SK-N-SH (cell line): ENCODE measurements at regions not wholly inside any gene's neighbourhood (a gene's known extent, or its start where the extent isn't known, plus 50 kb on each side); places are given as distances from the start of the nearest gene placed in this dataset.

Experiments
- CTCF ChIA-PET: fragments of 300-600, 350-600 bp; formaldehyde crosslinking; extraction: SDS; loops from one replicate; lab custom pipeline; 2021; lab: Yijun Ruan, JAX
- POLR2A ChIA-PET: fragments of 350-600 bp; sonication (Branson Sonifier 250); formaldehyde crosslinking; extraction: SDS; loops from one replicate; lab custom pipeline; 2020; ENCODE audit warnings: antibody characterized with exemption, inconsistent platforms; lab: Yijun Ruan, JAX
- DNase-seq: peaks from one replicate; pipeline ENCODE4 v3.0.0; 2012
- H2AFZ ChIP-seq: fragments of 200-600 bp; sonication (generic); 2 replicates; pipeline ENCODE4 v1.8.1; 2016; ENCODE audit warnings: antibody characterized with exemption, mild to moderate bottlenecking, low read depth
- H3F3A ChIP-seq: fragments of 200-600 bp; sonication (generic); replicated peaks from 2 replicates; pipeline ENCODE3; 2016; ENCODE audit warnings: antibody characterized with exemption, mild to moderate bottlenecking; ENCODE audit not compliant: insufficient read depth
- H3K27ac ChIP-seq, 2 experiments: fragments of 200-500 bp in 1 of 2; fragments of 200-600 bp in 1 of 2; sonication (Bioruptor generic) in 1 of 2; sonication (generic), shearing (Covaris generic) in 1 of 2; 2 replicates each; pipeline versions ENCODE4 v1.5.1 to v1.6.1; 2014 to 2016; ENCODE audit warnings: low read depth in 2 of 2, inconsistent platforms in 1 of 2, low read length in 1 of 2, mild to moderate bottlenecking in 1 of 2, mixed read lengths in 1 of 2
- H3K27me3 ChIP-seq: fragments of 200-600 bp; sonication (generic), shearing (Covaris generic); 2 replicates; pipeline ENCODE4 v1.6.1; 2016; ENCODE audit warnings: mixed run types; ENCODE audit not compliant: insufficient read depth
- H3K36me3 ChIP-seq, 2 experiments: fragments of 200-500 bp in 1 of 2; fragments of 200-600 bp in 1 of 2; sonication (Bioruptor generic) in 1 of 2; sonication (generic) in 1 of 2; replicated peaks in 1 of 2; 2 replicates each; pipeline versions ENCODE3 to v1.5.1; 2014 to 2016; ENCODE audit warnings: low read length in 1 of 2, mild to moderate bottlenecking in 1 of 2; ENCODE audit not compliant: insufficient read depth in 2 of 2, control insufficient read depth in 1 of 2
- H3K4me1 ChIP-seq, 2 experiments: fragments of 200-500 bp in 1 of 2; fragments of 200-600 bp in 1 of 2; sonication (Bioruptor generic) in 1 of 2; sonication (generic), shearing (Covaris generic) in 1 of 2; 2 replicates each; pipeline versions ENCODE4 v1.5.1 to v1.6.1; 2014 to 2016; ENCODE audit warnings: low read depth in 1 of 2, low read length in 1 of 2, mixed run types in 1 of 2; ENCODE audit not compliant: insufficient read depth in 2 of 2, control insufficient read depth in 1 of 2
- H3K4me2 ChIP-seq: fragments of 200-600 bp; sonication (generic), shearing (Covaris generic); 2 replicates; pipeline ENCODE4 v1.6.1; 2017; ENCODE audit warnings: mixed run types
- H3K4me3 ChIP-seq, 2 experiments: fragments of 200-500 bp in 1 of 2; fragments of 200-600 bp in 1 of 2; sonication (Bioruptor generic) in 1 of 2; sonication (generic), shearing (Covaris generic) in 1 of 2; 2 replicates each; pipeline versions ENCODE4 v1.5.1 to v1.8.1; 2014 to 2016; ENCODE audit warnings: low read depth in 2 of 2, inconsistent platforms in 1 of 2, low read length in 1 of 2, mild to moderate bottlenecking in 1 of 2, mixed read lengths in 1 of 2, moderate library complexity in 1 of 2
- H3K79me2 ChIP-seq: fragments of 200-600 bp; sonication (generic); 2 replicates; pipeline ENCODE4 v1.8.1; 2017; ENCODE audit warnings: mild to moderate bottlenecking; ENCODE audit not compliant: insufficient read depth
- H3K9ac ChIP-seq: fragments of 200-600 bp; sonication (generic); 2 replicates; pipeline ENCODE4 v1.6.1; 2017; ENCODE audit warnings: mixed run types
- H3K9me2 ChIP-seq: fragments of 200-600 bp; sonication (generic); 2 replicates; pipeline ENCODE4 v1.6.1; 2017; ENCODE audit warnings: mixed run types
- H3K9me3 ChIP-seq: fragments of 200-600 bp; sonication (generic); 2 replicates; pipeline ENCODE4 v1.6.1; 2017; ENCODE audit warnings: mixed run types, mild to moderate bottlenecking, moderate library complexity
- H4K20me1 ChIP-seq: fragments of 200-600 bp; sonication (generic); 2 replicates; pipeline ENCODE4 v1.6.1; 2017; ENCODE audit warnings: mild to moderate bottlenecking, mixed run types; ENCODE audit not compliant: insufficient read depth
- CHD2 ChIP-seq: fragments of 150-350 bp; IDR thresholded peaks from 2 replicates; pipeline ENCODE4 v1.6.1; 2018; ENCODE audit warnings: low read length; ENCODE audit not compliant: partially characterized antibody
- ELF1 ChIP-seq: IDR thresholded peaks from 2 replicates; pipeline ENCODE4 v1.4.0; 2012
- FOSL2 ChIP-seq: IDR thresholded peaks from 2 replicates; pipeline ENCODE4 v1.4.0; 2012; ENCODE audit warnings: low read depth, mild to moderate bottlenecking, moderate library complexity, borderline replicate concordance
- FOXJ3 ChIP-seq: sonication (generic); formaldehyde crosslinking; IDR thresholded peaks from 2 replicates; pipeline ENCODE4 v1.5.1; 2020; ENCODE audit warnings: mild to moderate bottlenecking, missing genetic modification reagents
- FOXM1 ChIP-seq: IDR thresholded peaks from 2 replicates; pipeline ENCODE4 v1.4.0; 2012; ENCODE audit warnings: low read depth, mild to moderate bottlenecking
- GABPA ChIP-seq: IDR thresholded peaks from 2 replicates; pipeline ENCODE4 v1.4.0; 2012; ENCODE audit warnings: low read depth, mild to moderate bottlenecking
- GATA2 ChIP-seq: sonication (generic); formaldehyde crosslinking; IDR thresholded peaks from 2 replicates; pipeline ENCODE4 v1.5.0; 2020; ENCODE audit warnings: mild to moderate bottlenecking, missing genetic modification reagents
- JUND ChIP-seq: IDR thresholded peaks from 2 replicates; pipeline ENCODE4 v1.4.0; 2012
- MXI1 ChIP-seq: IDR thresholded peaks from 2 replicates; pipeline ENCODE4 v1.6.1; 2012; ENCODE audit warnings: mild to moderate bottlenecking, low read depth, low read length, improper control_type of control experiment
- NRF1 ChIP-seq: IDR thresholded peaks from 2 replicates; pipeline ENCODE4 v1.6.1; 2012; ENCODE audit warnings: low read depth, mild to moderate bottlenecking, low read length
- RFX5 ChIP-seq: IDR thresholded peaks from 2 replicates; pipeline ENCODE4 v1.6.1; 2012; ENCODE audit warnings: mild to moderate bottlenecking, improper control_type of control experiment, low read length
- RXRA ChIP-seq: IDR thresholded peaks from 2 replicates; pipeline ENCODE4 v1.4.0; 2012; ENCODE audit warnings: low read depth, mild to moderate bottlenecking, borderline replicate concordance
- TAF1 ChIP-seq: IDR thresholded peaks from 2 replicates; pipeline ENCODE4 v1.6.1; 2012; ENCODE audit warnings: low read depth, mild to moderate bottlenecking, low read length, moderate library complexity, borderline replicate concordance
- TCF12 ChIP-seq: IDR thresholded peaks from 2 replicates; pipeline ENCODE4 v1.4.0; 2012
- TEAD4 ChIP-seq: IDR thresholded peaks from 2 replicates; pipeline ENCODE4 v1.4.0; 2012; ENCODE audit warnings: mild to moderate bottlenecking, borderline replicate concordance; ENCODE audit not compliant: insufficient read depth
- YY1 ChIP-seq: IDR thresholded peaks from 2 replicates; pipeline ENCODE4 v1.4.0; 2012; ENCODE audit warnings: low read depth, mild to moderate bottlenecking
- WGBS: methylation state at CpG from one replicate; pipeline ENCODE4 v1.1.6; 2017; ENCODE audit warnings: low lambda C conversion rate; 5-methylcytosine and 5-hydroxymethylcytosine counted together
- TF ChIP-seq, protein P1 (sequence below): fragments of 150-350 bp; IDR thresholded peaks from 2 replicates; pipeline ENCODE4 v1.6.1; 2017; ENCODE audit warnings: antibody characterized with exemption, low read length, low read depth, borderline replicate concordance
- TF ChIP-seq, protein P2 (sequence below): IDR thresholded peaks from 2 replicates; pipeline ENCODE4 v1.4.0; 2012; ENCODE audit warnings: low read depth, borderline replicate concordance
- TF ChIP-seq, protein P3 (sequence below): IDR thresholded peaks from 2 replicates; pipeline ENCODE4 v1.6.1; 2012; ENCODE audit warnings: mild to moderate bottlenecking, low read depth, low read length, moderate library complexity
- TF ChIP-seq, protein P4 (sequence below): IDR thresholded peaks from 2 replicates; pipeline ENCODE4; 2012
- TF ChIP-seq, protein P5 (sequence below): IDR thresholded peaks from 2 replicates; pipeline ENCODE4 v1.4.0; 2012; ENCODE audit warnings: low read depth, borderline replicate concordance
- TF ChIP-seq, protein P6 (sequence below): fragments of 150-350 bp; IDR thresholded peaks from 2 replicates; pipeline ENCODE4 v1.6.1; 2016; ENCODE audit warnings: mild to moderate bottlenecking, low read depth, low read length
- TF ChIP-seq, protein P7 (sequence below): fragments of 200-600 bp; sonication (generic); IDR thresholded peaks from 2 replicates; pipeline ENCODE4 v1.6.1; 2017; ENCODE audit warnings: antibody characterized with exemption, mild to moderate bottlenecking, moderate library complexity

DNA sequence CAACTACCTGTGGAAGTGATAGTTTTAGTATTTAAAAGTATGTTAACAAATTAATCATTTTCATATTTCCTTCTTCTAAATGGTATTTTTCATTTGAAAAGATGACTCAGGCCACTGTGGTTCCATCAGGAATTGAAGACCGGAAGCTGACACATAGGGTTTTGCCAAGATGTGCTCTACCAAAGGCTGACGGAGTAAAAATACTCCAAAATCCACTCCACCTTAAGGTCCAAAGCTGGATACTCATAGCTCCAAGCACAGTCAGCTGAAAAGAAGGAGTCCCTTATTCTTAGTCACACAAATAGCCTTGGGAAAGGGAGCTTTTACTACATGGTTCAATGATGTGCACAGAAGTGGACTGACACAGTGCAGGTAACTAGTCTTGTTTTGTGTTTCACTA lies 472.0 kb downstream of the ARAP2 start:
- Histone ChIP-seq H2AFZ (no peak overlapping the region), H4K20me1 (no peaks in the 10 kb centered on the region), H3K4me1 (no peaks in the 10 kb centered on the region), H3K79me2 (no peaks in the 10 kb centered on the region), H3K9me2 (no peaks in the 10 kb centered on the region), H3K9ac (no peak overlapping the region), H3K9me3 (no peaks in the 10 kb centered on the region; the same call in 1 of the 2 replicates), H3K36me3 (no peaks in the 10 kb centered on the region), H3K4me2 (peak overlapping the region; percentile 18; the same call in 1 of the 2 replicates), H3F3A (peaks cover 8% of the 10 kb centered on the region), H3K27ac (peak overlapping the region in 1 of 2 experiments; percentile 65; a peak in 3 of 4 replicates), H3K4me3 (no peak overlapping the region), H3K27me3 (no peaks in the 10 kb centered on the region)
- CTCF ChIA-PET: no interaction called here
- DNase-seq: no peak
- TF ChIP-seq, protein P1, sequence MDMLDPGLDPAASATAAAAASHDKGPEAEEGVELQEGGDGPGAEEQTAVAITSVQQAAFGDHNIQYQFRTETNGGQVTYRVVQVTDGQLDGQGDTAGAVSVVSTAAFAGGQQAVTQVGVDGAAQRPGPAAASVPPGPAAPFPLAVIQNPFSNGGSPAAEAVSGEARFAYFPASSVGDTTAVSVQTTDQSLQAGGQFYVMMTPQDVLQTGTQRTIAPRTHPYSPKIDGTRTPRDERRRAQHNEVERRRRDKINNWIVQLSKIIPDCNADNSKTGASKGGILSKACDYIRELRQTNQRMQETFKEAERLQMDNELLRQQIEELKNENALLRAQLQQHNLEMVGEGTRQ: no peak
- TF ChIP-seq, protein P2, sequence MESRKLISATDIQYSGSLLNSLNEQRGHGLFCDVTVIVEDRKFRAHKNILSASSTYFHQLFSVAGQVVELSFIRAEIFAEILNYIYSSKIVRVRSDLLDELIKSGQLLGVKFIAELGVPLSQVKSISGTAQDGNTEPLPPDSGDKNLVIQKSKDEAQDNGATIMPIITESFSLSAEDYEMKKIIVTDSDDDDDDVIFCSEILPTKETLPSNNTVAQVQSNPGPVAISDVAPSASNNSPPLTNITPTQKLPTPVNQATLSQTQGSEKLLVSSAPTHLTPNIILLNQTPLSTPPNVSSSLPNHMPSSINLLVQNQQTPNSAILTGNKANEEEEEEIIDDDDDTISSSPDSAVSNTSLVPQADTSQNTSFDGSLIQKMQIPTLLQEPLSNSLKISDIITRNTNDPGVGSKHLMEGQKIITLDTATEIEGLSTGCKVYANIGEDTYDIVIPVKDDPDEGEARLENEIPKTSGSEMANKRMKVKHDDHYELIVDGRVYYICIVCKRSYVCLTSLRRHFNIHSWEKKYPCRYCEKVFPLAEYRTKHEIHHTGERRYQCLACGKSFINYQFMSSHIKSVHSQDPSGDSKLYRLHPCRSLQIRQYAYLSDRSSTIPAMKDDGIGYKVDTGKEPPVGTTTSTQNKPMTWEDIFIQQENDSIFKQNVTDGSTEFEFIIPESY: no peak
- TF ChIP-seq YY1 (no peak), RFX5 (no peak), MXI1 (no peak), ELF1 (no peak), JUND (peak; percentile 41), TAF1 (no peak), FOSL2 (peak; percentile 30; the same call in 1 of the 2 replicates), FOXJ3 (CRISPR knock-in tag) (no peak), CHD2 (no peak), GABPA (no peak), GATA2 (CRISPR knock-in tag) (no peak), NRF1 (no peak), FOXM1 (no peak), TCF12 (peak; percentile 16; the same call in 1 of the 2 replicates), TEAD4 (no peak), RXRA (no peak)
- TF ChIP-seq, protein P3, sequence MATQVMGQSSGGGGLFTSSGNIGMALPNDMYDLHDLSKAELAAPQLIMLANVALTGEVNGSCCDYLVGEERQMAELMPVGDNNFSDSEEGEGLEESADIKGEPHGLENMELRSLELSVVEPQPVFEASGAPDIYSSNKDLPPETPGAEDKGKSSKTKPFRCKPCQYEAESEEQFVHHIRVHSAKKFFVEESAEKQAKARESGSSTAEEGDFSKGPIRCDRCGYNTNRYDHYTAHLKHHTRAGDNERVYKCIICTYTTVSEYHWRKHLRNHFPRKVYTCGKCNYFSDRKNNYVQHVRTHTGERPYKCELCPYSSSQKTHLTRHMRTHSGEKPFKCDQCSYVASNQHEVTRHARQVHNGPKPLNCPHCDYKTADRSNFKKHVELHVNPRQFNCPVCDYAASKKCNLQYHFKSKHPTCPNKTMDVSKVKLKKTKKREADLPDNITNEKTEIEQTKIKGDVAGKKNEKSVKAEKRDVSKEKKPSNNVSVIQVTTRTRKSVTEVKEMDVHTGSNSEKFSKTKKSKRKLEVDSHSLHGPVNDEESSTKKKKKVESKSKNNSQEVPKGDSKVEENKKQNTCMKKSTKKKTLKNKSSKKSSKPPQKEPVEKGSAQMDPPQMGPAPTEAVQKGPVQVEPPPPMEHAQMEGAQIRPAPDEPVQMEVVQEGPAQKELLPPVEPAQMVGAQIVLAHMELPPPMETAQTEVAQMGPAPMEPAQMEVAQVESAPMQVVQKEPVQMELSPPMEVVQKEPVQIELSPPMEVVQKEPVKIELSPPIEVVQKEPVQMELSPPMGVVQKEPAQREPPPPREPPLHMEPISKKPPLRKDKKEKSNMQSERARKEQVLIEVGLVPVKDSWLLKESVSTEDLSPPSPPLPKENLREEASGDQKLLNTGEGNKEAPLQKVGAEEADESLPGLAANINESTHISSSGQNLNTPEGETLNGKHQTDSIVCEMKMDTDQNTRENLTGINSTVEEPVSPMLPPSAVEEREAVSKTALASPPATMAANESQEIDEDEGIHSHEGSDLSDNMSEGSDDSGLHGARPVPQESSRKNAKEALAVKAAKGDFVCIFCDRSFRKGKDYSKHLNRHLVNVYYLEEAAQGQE: no peak
- TF ChIP-seq, protein P4, sequence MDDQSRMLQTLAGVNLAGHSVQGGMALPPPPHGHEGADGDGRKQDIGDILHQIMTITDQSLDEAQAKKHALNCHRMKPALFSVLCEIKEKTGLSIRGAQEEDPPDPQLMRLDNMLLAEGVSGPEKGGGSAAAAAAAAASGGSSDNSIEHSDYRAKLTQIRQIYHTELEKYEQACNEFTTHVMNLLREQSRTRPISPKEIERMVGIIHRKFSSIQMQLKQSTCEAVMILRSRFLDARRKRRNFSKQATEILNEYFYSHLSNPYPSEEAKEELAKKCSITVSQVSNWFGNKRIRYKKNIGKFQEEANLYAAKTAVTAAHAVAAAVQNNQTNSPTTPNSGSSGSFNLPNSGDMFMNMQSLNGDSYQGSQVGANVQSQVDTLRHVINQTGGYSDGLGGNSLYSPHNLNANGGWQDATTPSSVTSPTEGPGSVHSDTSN: no peak
- TF ChIP-seq, protein P5, sequence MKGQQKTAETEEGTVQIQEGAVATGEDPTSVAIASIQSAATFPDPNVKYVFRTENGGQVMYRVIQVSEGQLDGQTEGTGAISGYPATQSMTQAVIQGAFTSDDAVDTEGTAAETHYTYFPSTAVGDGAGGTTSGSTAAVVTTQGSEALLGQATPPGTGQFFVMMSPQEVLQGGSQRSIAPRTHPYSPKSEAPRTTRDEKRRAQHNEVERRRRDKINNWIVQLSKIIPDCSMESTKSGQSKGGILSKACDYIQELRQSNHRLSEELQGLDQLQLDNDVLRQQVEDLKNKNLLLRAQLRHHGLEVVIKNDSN: no peak
- TF ChIP-seq, protein P6, sequence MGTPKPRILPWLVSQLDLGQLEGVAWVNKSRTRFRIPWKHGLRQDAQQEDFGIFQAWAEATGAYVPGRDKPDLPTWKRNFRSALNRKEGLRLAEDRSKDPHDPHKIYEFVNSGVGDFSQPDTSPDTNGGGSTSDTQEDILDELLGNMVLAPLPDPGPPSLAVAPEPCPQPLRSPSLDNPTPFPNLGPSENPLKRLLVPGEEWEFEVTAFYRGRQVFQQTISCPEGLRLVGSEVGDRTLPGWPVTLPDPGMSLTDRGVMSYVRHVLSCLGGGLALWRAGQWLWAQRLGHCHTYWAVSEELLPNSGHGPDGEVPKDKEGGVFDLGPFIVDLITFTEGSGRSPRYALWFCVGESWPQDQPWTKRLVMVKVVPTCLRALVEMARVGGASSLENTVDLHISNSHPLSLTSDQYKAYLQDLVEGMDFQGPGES: no peak
- TF ChIP-seq, protein P7, sequence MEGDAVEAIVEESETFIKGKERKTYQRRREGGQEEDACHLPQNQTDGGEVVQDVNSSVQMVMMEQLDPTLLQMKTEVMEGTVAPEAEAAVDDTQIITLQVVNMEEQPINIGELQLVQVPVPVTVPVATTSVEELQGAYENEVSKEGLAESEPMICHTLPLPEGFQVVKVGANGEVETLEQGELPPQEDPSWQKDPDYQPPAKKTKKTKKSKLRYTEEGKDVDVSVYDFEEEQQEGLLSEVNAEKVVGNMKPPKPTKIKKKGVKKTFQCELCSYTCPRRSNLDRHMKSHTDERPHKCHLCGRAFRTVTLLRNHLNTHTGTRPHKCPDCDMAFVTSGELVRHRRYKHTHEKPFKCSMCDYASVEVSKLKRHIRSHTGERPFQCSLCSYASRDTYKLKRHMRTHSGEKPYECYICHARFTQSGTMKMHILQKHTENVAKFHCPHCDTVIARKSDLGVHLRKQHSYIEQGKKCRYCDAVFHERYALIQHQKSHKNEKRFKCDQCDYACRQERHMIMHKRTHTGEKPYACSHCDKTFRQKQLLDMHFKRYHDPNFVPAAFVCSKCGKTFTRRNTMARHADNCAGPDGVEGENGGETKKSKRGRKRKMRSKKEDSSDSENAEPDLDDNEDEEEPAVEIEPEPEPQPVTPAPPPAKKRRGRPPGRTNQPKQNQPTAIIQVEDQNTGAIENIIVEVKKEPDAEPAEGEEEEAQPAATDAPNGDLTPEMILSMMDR: no peak
- POLR2A ChIA-PET: no interaction called here
- 3% methylated on average over 2 of the region's 2 CpGs for WGBS
